GM18951 (cell line): ENCODE measurements at regions not wholly inside any gene's neighbourhood (a gene's known extent, or its start where the extent isn't known, plus 50 kb on each side); places are given as distances from the start of the nearest gene placed in this dataset.

ENCODE experiments used
- POLR2A ChIP-seq: IDR thresholded peaks from 4 replicates; pipeline ENCODE4 v1.6.1; 2011; ENCODE audit warnings: mild to moderate bottlenecking; ENCODE audit not compliant: insufficient read length, insufficient read depth; ENCODE audit errors: extremely low read depth
- in situ Hi-C: fragments of 300-500 bp; cut with MboI; formaldehyde crosslinking; loops from one replicate; pipeline ENCODE4 v1.12.0; 2022; ENCODE audit warnings: low sequenced_read_pairs, mixed read lengths, inconsistent platforms; ENCODE audit not compliant: unreplicated experiment

- no peak for TF ChIP-seq POLR2A
- in situ Hi-C loops, result no loop called here
These were observed 343.4 kb upstream of the FIGN start for GRCh38 chr2:164079258-164079657.

DNA sequence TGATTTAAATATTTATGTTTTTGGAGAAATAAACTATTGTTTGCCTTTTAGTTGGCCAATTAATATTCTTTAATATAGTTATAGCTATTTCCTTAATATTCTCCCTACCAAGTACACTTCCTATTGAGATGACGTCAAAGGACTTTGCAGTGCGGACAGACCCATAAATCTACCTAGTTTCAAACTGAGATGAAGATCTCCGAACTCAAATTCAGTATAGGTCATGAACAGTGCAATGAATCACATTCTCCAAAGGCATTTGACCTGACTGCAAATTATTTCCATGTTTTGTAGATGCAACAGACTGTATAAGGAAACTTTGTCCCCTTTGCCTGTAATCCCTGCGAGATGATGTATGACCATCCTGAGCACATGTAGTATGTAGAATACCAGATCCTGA is 342.6 kb upstream of the FIGN start:
- in situ Hi-C loops, result no loop called here
- no peak for TF ChIP-seq POLR2A

GRCh38 chr2:164073101-164074074 is 337.6 kb upstream of the FIGN start:
- no peak for TF ChIP-seq POLR2A
- in situ Hi-C loops, result loop anchor here (25.0 kb wide), 2 partner anchors 736 to 886 kb away; no protein-coding TSS in a partner anchor

GRCh38 chr2:164069540-164069939 is 333.7 kb upstream of the FIGN start:
- no peak for TF ChIP-seq POLR2A
- in situ Hi-C loops, result loop anchor here (25.0 kb wide), 2 partner anchors 732 to 882 kb away; no protein-coding TSS in a partner anchor

GRCh38 chr2:164068063-164068462 is 332.3 kb upstream of the FIGN start:
- no peak for TF ChIP-seq POLR2A
- in situ Hi-C loops, result loop anchor here (25.0 kb wide), 2 partner anchors 731 to 881 kb away; no protein-coding TSS in a partner anchor

GRCh38 chr2:164066095-164066494 is 330.3 kb upstream of the FIGN start:
- TF ChIP-seq POLR2A, result no peak
- in situ Hi-C loops, result loop anchor here (25.0 kb wide), 2 partner anchors 729 to 879 kb away; no protein-coding TSS in a partner anchor

GRCh38 chr2:164065038-164065437 is 329.2 kb upstream of the FIGN start:
- in situ Hi-C loops, result loop anchor here (25.0 kb wide), 2 partner anchors 728 to 878 kb away; no protein-coding TSS in a partner anchor
- no peak for TF ChIP-seq POLR2A

DNA sequence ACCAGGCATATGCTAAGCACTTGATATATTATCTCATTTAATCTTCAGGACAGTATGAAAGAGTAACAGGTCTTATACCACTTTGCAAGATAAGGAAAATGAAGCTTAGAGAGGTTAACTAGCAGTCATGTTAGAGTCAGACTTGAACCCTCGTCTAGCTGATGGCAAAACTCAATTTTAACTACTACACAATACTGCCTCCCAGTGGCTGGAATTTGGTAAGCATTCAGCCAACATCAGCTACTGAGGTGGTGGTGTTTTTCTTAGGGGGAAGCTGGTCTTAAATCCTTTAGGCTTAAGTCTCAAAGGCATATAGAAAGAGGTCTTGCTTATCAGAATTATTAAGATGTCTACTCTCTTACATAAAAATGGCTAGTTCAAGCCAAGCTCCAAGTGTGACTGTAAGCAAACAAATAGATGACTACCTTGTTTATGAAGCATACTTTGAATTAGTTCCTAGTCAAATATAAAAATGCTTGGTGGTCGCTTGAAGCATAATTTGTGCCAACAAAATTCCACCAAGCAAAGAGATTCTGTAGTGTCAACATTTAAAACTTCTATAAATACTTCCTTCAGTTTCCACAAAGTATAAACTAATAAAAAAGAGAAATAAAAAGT is 325.4 kb upstream of the FIGN start:
- TF ChIP-seq POLR2A, result no peak
- in situ Hi-C loops, result loop anchor here (25.0 kb wide), 2 partner anchors 724 to 874 kb away; no protein-coding TSS in a partner anchor

GRCh38 chr2:164060031-164060430 is 324.2 kb upstream of the FIGN start:
- in situ Hi-C loops, result loop anchor here (25.0 kb wide), 2 partner anchors 723 to 873 kb away; no protein-coding TSS in a partner anchor
- no peak for TF ChIP-seq POLR2A

DNA sequence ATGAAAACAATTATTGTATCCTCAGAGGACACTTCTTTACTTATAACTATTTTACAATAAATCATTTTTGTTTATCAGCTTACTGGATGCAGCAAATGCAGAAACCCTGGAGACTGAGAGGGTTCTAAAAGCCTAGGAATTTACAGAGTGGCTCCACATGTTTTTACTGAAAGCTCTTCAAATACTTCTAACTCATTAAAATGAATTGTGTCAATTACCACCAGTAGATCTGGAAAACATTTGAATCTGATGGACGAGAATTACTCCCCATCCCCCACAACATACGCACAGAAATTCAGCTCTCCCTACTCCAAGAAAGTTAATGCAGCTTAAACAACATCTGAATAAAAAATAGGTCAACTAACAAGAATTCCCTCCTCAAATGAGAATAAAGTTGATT is 319.8 kb upstream of the FIGN start:
- TF ChIP-seq POLR2A, result no peak
- in situ Hi-C loops, result loop anchor here (25.0 kb wide), 2 partner anchors 718 to 868 kb away; no protein-coding TSS in a partner anchor

DNA sequence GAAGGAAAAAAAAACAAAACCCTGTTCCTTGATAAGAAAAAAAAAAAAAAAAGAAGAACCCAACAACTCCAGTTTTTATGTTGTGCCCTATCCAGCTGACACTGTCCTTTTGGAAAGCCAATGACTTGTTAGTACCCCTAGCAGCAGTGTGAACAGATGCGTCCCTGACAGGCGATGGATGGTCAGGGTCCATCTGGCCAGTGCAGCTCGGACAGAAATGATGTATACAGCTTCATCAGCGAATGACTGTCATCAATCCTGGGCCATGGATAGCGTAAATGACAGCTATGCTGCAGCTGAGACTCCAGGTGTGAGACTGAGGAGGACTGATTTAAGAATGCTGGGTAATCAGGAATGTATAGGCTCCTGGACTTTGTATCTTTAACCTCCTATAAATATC is 318.8 kb upstream of the FIGN start:
- in situ Hi-C loops, result loop anchor here (25.0 kb wide), 2 partner anchors 717 to 867 kb away; no protein-coding TSS in a partner anchor
- TF ChIP-seq POLR2A, result no peak

DNA sequence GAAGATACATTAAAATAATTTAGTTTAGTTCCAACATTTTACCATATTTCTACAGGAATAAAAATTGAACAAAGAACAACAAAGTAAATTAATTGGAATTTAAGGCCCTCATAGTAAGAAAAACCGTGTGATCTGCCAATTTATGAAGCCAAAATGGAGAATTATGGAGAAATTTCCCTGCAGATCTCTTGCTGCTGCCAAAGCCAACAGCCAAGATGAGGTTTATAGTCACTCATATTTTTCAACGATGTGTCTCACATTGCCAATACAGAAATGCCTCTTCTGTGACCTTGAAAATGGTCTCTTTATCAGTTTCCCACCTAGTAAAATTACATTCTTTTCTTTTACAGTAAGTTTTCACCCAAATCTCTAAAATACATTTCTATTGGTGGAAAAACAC is 317.2 kb upstream of the FIGN start:
- no peak for TF ChIP-seq POLR2A
- in situ Hi-C loops, result loop anchor here (25.0 kb wide), 2 partner anchors 716 to 866 kb away; no protein-coding TSS in a partner anchor

DNA sequence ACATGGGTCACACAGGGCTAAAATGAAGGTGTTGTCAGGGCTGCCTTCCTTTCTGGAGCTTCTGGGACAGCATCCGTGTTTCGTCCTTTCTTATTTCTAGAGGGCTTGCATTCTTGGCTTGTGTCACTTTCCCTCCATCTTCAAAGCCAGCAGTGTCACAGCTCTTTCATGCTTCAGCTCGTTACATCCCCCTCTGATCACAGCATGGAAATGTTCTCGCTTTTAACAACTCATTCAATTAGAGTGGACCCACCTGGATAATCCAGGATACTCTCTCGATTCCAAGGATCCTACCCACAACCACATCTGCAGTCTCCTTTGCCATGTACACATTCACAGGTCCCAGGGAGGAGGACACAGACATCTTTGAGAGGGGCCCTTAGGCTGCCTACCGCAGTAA is 316.2 kb upstream of the FIGN start:
- TF ChIP-seq POLR2A, result no peak
- in situ Hi-C loops, result loop anchor here (25.0 kb wide), 2 partner anchors 715 to 865 kb away; no protein-coding TSS in a partner anchor
